GM19043 (cell line): ENCODE measurements at regions not wholly inside any gene's neighbourhood (a gene's known extent, or its start where the extent isn't known, plus 50 kb on each side); places are given as distances from the start of the nearest gene placed in this dataset.
A peak's percentile ranks its signal among the peaks of the same experiment; 100 is the strongest.

Source experiments
- ATAC-seq: cut with Tn5 transposase; IDR thresholded peaks from one replicate; pipeline ENCODE4 v1.9.1; 2021; ENCODE audit warnings: low read depth; ENCODE audit not compliant: unreplicated experiment

DNA sequence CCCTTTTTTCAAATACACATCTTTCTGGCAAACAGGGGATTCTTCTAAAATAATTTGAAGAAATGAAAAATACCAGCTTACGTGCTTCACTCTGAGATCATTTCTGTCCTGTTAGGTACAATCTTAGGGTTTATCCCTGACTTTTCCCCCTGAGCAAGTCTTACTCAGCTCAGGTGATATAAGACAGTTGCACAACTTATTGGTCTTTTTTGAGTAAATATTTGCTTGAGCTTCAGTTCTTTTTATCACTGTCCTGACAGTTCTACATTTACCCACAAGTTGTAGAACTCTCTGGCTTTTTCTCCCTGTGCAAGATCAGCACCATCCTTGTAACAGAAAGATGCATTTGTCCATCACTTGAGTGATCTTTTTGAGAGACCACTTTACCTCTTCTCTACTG is 84.9 kb downstream of the MID1IP1 start:
- no peak for ATAC-seq

DNA sequence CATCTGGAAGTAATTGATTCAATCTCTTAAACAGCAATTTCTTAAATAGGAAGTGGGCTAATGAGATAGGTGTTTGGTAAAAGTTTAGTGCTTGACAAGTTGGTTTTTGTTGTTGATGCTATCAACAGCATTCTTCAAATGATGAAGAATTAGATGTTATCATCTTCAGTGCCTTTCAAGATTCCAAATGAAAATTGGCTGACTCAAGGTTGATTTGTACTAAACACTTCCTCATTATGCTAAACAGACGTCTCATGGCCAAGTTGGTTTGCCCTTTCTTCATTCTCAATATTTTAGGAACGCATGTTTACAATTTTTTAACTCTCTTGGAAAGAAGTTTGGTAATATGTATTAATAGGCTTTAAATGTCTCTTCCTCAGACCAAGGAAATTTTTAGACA is 86.0 kb downstream of the MID1IP1 start:
- no peak for ATAC-seq

DNA sequence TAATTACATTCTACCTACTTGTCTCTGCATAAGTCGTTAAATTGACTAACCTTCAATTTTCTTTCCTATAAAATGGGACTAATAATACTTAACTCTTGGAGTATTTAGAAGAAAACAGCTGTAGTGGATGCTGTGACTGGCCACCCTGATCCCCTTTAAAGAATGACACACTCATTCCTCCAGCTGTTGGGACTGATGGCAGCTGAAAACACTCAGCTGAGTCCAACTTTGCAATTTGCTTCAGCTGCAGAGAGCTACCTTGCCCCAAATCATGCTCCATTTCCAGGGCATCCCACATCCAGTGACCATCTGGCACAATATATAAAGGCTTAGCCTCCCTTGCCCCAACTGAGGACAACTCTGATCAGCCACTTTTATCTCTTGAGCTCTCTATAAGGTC is 89.1 kb downstream of the MID1IP1 start:
- ATAC-seq: no peak

DNA sequence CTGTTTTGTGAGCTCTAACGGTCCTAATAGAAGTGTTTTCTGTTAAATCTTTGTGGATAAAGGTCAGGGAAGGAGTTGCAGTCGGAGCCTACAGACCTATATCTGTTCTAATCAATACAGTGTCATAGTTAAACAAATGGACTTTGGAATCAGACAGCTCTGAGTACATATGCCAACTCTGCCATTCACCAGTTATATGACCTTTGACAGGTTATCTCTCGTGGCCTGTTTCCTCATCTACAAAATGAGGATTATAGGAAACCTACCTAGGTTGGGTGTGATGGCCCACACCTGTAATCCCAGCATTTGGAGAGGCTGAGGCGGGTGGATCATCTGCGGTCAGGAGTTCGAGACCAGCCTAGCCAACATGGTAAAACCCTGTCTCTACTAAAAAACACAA is 89.7 kb downstream of the MID1IP1 start:
- ATAC-seq: no peak

DNA sequence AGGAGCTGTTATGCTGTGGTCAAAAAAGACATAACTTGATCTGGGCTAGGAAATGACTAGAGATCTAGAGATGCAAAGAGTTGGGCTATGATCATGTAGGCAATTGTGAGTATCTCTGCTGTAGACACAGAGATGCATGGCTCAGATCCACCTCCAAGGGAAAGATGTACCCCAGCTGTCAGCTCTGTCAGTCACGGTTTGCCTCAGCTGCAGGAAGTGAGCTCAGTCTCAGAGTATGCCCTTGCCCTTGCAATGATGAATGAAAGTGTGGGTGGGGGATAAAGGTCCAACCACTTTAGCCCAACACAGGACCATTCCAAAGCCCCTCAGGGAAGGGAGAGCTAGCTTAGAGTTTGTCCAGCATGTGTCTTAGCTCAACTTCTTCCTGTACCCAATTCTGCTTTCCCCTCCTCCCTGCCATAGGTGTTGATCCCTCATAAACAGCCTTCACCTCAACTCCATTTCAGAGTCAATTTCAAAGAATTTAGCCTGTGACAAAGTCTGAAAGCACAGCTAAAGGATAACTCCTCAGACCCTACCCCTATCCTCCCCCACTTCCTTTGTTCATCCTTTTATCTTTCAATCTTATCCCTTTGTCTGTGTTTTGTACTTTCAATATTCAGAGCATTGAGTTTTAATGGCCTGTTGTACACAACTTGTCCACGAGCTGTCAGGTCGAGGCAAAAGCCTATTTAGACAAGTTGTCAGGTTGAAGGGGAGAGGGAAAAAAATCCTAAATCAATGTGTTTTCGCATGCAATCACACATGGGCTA is 90.6 kb downstream of the MID1IP1 start:
- peak; percentile 99 for ATAC-seq

DNA sequence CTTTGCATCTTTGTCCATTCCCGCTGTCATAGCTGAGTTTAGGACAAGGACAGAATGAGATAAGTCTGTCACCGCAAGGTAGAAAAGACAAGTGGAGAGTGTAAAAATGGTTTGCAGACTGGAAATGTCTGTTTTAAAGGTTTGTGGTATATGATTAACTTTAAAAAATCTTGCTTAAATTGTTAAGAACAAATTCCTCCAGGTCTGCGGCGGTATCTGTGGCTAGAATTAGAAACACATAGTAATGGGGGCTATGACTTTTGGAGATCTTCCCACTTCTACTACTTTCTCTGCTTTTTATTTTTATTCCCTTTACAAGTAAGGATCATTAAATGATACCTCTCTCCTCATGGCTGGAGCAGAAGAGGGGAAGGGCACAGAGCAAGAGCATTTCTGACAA is 92.2 kb downstream of the MID1IP1 start:
- no peak for ATAC-seq

DNA sequence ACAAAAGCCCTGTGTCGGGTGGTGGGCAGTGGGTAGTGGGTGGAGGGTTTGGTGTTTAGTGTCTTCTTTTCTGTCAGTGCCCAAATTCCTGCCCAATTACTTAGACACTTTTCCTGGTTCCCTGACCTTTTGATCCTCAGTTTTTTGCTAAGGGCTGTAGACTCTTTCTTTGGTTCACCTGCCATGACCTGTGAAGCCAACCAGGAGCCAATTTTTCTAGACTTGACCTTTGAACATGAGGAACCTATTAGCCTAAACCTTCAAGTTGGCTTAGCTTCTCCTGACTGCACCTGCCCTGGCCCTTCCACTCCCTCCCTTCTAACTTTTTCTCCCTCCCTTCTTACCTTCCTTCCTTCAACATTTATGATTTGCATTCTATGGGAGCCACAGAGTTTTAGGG is 94.5 kb downstream of the MID1IP1 start:
- ATAC-seq: no peak

DNA sequence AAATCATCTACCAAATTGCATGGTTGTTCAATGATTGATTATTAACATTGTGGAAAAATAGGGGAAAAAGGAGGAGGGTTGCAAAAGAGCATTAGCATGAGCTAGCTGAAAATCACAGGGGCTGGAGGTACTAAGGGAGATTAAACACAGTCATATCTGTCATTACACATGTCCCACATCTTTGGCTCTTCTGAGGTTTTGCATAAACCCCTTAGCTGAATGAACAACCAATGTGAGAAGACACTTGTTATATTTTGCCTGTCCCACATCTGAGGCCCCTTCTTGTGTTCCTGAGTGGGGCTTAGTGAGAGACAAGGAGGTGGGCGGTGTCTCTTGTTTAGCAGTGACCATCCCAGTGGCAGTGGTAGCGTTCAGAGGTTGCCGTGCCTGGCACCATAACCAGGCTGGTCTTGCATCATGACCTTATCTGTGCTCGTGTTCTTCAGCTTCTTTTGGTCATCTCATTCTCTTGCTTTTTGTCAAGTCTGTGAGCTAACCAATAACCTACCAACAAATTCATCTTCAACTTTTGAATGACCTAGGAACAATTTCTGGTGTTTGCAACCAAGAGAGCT is 95.6 kb downstream of the MID1IP1 start:
- ATAC-seq: peak; percentile 74

DNA sequence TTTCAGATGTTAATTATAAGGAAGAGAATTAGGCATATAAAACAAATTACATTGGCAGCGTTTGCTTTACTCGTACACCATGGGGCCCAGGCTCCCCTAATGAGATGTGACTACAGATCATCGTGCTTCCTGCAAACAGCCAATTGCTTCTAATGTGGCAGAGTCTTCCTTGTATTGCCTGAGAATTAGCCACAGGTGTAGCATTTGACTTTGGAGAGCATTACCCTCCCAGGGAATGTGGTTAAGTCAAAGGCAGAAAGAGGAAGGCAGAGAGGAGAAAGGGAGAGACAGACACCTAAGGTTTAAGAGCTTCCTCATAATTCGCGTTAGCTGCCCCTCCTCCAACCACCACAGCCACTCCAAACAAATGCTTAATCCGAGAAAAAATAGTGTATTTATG is 97.0 kb downstream of the MID1IP1 start:
- no peak for ATAC-seq

DNA sequence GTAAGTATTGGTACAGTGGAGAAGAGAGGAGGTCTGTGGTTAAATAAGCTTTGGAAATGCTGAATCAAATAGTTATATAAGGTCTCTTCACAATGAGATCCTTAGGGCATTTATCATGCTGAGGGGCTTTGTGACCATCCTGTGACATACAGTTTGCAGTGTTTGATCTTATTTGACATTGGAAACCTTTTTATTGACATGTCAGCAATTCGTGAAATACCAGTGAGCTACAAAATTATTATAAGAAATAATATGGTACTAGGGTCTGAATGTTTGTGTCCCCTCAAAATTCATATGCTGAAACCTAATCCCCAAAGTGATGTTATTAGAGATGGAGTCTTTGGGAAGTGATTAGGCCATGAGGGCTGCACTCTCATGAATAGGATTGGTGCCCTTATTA is 98.4 kb downstream of the MID1IP1 start:
- ATAC-seq: no peak

DNA sequence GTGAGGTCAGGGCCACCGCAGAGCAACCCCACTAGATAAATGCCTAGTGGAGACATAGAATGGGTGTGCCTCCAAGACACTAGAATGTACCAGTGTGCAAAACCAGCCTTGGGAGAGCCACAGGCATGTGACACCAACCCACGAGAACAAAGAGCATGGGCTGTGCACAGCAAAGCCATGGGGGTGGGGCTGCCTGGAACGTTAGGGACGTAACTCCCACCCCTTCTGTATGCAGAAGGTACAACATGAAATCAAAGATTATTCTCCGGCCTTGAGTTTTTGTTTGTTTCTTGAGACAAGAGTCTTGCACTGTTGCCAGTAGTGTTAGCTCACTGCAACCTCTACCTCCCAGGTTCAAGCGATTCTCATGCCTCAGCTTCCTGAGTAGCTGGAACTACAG is 99.5 kb downstream of the MID1IP1 start:
- no peak for ATAC-seq

DNA sequence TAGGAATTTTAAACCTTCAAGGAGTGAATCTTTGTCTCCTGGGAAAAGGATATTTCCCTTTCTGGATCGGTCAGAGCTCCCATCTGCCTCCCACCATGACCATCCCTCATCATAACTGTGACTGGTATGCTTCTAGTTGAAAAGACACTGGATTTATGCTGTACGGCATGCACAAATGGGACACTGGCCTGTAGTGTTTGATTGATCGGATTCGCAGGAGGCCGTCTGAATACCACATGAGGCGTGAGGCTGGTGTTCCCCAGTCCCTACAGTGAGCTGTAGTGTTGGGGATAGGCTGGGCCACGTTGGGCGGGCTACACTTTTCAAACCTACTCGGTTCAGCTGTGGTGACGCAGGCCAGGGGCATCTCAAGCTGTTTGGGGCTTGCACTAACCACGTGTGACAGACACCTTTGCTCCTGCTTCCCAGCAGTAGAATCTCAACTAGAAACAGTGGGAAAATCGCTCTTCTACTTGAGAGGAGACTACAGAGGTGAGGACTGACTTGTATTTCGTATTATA is 101.8 kb downstream of the MID1IP1 start:
- no peak for ATAC-seq

DNA sequence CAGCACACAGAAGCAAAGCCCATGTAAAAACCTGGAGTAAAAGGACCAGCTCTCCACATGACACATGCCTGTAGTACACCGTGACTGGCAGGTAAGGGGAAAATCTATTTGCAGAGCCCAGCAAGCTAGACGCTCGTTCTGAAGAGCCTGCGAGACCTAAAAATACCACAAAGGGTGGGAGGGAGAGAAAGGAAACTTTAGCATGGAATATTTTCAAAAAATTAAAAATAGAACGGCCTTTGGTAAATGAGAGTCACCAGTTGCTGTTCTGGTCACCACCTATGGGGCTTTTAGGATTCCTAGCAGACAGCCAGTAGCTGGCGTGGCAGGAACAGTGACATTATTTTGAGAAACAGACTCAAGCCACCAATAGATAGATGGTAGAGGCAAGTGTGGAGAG is 115.5 kb downstream of the MID1IP1 start:
- ATAC-seq: no peak

DNA sequence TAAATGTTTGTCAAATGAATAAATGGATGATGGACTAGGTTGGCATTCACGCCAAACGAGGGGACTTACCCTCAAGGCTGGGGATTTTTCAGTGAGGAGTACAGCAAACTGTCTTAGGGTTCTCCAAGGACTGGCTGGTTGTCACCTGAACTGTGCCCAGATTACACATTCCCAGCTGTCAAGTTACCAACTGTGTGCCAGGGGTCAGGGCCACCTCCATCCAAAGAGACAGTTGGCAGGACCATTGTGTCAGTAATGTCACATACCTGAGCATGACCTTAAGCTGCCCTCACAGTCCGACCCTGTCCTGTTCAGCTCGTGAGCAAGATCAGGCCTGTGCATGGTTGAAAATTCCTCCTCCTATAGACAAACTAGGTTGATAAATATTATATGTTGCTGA is 116.7 kb downstream of the MID1IP1 start:
- ATAC-seq: no peak

DNA sequence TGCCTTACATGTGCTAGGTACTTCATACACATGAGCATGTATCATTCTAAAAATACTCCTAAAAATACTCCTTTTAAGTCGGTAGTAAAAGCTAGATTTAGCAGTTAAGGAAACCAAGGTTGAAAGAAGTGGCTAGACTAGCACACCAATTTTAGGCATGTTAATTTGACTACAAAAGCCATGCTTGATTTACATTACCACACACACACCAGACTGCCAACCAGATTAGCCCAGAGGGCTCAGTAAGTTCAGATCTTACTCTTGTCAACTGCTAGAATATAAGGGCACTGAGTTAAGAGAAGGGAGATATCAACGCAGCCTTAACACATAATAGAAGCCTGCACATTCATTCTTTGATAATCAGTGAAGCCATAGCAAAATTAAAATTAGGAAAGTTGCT is 117.9 kb downstream of the MID1IP1 start:
- no peak for ATAC-seq

DNA sequence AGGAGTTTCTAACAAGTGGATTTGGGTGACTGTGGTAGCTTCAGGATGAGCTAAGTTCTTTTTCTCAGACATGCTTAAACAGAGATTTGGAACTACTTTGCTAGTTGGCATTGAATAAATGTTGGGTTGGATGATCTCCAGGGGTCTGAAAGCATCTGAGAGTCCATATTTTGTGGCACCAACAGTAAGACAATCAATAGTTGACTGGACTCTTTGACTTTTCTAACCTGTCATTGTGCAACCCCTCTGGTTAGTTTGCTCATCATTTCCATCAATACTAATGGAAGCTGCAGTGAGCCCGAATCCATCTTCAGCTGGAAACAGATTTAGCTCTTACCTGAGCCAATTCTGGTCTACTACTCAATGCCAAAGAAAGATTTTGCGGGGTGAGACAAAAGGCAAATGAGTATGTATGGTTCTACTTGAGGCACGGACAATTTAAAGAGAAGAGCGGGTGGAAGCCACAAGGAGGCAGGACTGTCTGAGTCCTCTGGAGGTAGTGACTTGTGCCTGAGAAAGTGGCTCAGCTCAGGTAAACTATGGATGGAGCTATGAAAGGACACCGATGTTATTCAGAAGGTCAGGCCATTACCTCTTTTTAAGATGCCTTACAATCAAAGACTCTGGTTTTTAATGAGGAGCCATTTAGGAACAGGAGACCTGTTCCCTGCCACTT is 118.7 kb downstream of the MID1IP1 start:
- ATAC-seq: no peak

DNA sequence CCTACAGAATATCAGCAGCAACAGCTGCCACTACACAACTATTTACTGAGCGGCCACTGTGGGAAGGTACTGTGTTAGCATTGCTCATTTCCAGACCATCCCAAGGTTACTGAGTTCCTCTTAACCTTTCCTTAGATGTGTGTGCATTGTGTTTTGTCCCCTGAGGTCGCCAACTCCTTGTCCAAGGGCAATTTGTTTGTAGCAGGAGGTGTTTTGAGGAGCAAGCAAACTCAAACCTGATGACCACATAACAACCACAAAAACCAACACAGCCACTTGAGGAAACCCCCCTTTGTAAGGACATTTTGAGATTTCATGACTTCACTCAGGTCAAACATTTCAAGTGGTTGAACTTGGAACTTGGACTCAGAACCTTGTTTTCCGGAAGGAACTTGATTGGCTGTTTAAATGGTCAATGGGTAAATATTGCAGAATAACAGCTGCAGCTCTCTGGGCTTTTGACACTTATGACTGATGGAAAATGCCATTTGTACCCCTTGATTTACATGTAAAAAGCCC is 122.3 kb downstream of the MID1IP1 start:
- no peak for ATAC-seq

DNA sequence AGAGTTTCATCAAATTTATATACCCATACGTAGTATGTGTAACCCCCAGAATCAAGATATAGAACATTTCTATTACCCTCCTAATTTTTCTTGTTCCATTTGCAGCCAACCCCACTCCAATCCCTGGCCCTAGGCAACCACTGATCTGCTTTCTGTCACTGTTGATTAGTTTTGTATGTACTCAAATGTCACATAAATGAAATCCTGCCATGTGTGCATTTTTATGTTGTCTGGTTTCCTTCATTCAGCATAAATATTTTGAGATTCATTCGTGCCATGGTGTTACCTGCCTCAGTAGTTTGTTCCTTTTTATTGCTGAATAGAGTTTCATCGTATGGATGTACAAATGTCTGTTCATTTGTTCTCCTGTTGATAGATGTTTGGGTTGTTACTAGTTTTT is 126.3 kb downstream of the MID1IP1 start:
- no peak for ATAC-seq

DNA sequence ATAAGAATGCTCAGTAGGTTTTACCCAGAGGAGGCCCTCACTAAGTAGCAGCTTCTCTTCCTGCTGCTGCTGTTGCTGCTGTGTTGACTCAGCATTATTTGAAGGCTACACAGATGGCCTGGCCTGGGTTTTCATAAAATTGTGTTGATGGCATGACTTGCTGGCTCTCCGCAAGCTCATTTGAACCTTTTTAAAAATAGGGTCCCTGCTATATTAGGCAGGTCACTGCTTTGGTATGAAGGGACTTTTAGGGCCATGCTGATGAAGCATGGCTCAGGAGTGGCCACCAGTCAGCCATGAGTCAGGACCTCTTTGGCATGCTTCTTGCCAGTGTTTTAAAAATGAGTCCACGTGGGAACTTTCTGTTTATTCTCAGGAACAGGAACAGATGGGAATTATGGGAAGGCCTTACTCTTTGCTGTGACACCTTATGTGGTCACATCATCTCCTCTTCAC is 128.7 kb downstream of the MID1IP1 start:
- ATAC-seq: no peak

DNA sequence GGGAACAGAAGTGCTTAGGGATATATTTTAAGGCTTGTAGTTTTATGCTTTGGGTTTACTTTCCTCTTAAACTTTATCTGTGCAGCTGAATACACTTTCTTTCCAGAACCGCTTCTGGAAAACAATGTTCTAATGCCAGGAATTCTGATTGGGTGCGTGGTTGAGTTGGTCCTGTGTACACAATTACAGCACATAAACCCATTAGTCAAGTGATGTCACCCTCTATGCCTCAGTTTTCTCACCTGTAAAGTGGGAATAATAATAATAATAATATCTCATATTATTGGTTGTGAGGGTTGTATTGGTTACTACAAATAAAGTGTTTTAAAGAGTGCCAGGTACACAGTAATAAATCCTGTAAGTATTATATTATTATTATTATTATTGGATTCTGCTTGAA is 129.2 kb downstream of the MID1IP1 start:
- ATAC-seq: no peak

DNA sequence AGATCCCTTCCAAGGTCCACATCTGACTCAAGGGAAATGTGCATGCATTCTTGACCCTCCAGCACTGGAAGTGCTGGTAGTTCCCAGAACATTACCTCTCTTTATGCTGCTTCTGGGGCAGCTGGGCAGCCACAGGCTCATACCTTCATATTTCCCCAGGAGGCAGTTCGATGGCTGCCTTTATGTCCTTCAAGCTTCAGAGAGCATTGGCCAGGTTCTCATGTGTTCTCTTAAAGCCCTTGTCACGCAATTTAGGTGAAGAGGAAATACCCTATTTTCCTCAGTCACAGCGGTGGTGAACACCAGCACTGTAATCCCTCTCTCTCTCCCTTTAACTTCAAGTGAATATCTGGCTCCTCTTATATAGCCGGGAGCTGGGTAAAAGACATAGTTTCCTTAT is 134.3 kb downstream of the MID1IP1 start:
- no peak for ATAC-seq
